Fibroblast of lung (primary cell): ENCODE measurements at regions not wholly inside any gene's neighbourhood (a gene's known extent, or its start where the extent isn't known, plus 50 kb on each side); places are given as distances from the start of the nearest gene placed in this dataset.
"Not testable (repeated sequence)": the region's sequence is repeated elsewhere in the genome, so short reads cannot be mapped to it uniquely, and the experiment has no call there.

Experiments
- DNase-seq, 2 donors: peaks; one replicate each; pipeline versions ENCODE4 v3.0.0 to v3.0.0-alpha.2; 2010; ENCODE audit warnings: low read depth in 2 of 2
- H2AFZ ChIP-seq: 2 replicates; pipeline ENCODE4 v1.5.1; 2012; ENCODE audit warnings: low read length, control low read depth, inconsistent platforms
- H3K27ac ChIP-seq: 2 replicates; pipeline ENCODE4 v1.5.1; 2011; ENCODE audit warnings: low read length, control low read depth; ENCODE audit not compliant: insufficient read depth
- H3K27me3 ChIP-seq: 2 replicates; pipeline ENCODE4 v1.5.1; 2011; ENCODE audit warnings: mild to moderate bottlenecking, low read length; ENCODE audit not compliant: control insufficient read depth, insufficient read depth
- H3K36me3 ChIP-seq: 2 replicates; pipeline ENCODE4 v1.5.1; 2011; ENCODE audit warnings: low read length; ENCODE audit not compliant: control insufficient read depth, insufficient read depth
- H3K4me1 ChIP-seq: 2 replicates; pipeline ENCODE4 v1.5.1; 2011; ENCODE audit warnings: low read length; ENCODE audit not compliant: control insufficient read depth, insufficient read depth; ENCODE audit errors: extremely low read depth
- H3K4me2 ChIP-seq: 2 replicates; pipeline ENCODE4 v1.5.1; 2011; ENCODE audit warnings: low read length, control low read depth; ENCODE audit not compliant: insufficient read depth; ENCODE audit errors: extremely low read depth
- H3K4me3 ChIP-seq, 4 experiments: fragments of 200-600 bp in 1 of 4; sonication (generic) in 1 of 4; replicated peaks in 1 of 4; 2 replicates each; pipeline ENCODE4 v1.5.1; 2011 to 2016; ENCODE audit warnings: low read length in 4 of 4, low read depth in 3 of 4, mild to moderate bottlenecking in 3 of 4, control low read depth in 2 of 4, inconsistent platforms in 1 of 4, mixed read lengths in 1 of 4; ENCODE audit not compliant: insufficient read depth in 1 of 4; ENCODE audit errors: control extremely low read depth in 1 of 4
- H3K79me2 ChIP-seq: 2 replicates; pipeline ENCODE4 v1.5.1; 2012; ENCODE audit warnings: mild to moderate bottlenecking, low read length, inconsistent platforms; ENCODE audit not compliant: control insufficient read depth, insufficient read depth
- H3K9ac ChIP-seq: 2 replicates; pipeline ENCODE4 v1.5.1; 2011; ENCODE audit warnings: mild to moderate bottlenecking, low read length, control low read depth; ENCODE audit not compliant: insufficient read depth
- H3K9me3 ChIP-seq: 2 replicates; pipeline ENCODE4 v1.5.1; 2012; ENCODE audit warnings: low read depth, low read length; ENCODE audit not compliant: control insufficient read depth, insufficient read depth
- H4K20me1 ChIP-seq: 2 replicates; pipeline ENCODE4 v1.5.1; 2011; ENCODE audit warnings: low read length; ENCODE audit not compliant: control insufficient read depth, insufficient read depth; ENCODE audit errors: extremely low read depth
- CTCF ChIP-seq, 2 donors: IDR thresholded peaks in 1 of 2; conservative IDR thresholded peaks in 1 of 2; 1 replicate in 1 of 2; 2 replicates in 1 of 2; pipeline ENCODE4 v1.5.1; 2011 to 2012; ENCODE audit warnings: low read length in 2 of 2, control low read depth in 1 of 2, inconsistent platforms in 1 of 2, low read depth in 1 of 2, mild to moderate bottlenecking in 1 of 2
- EZH2 ChIP-seq: IDR thresholded peaks from 2 replicates; pipeline ENCODE4 v1.5.1; 2012; ENCODE audit warnings: low read length, control low read depth, mild to moderate bottlenecking; ENCODE audit errors: missing control alignments

GRCh38 chr2:59233920-59234319 lies 992.8 kb upstream of the FANCL start:
- no peak for DNase-seq
- H4K20me1 ChIP-seq: no peaks in the 10 kb centered on the region
- no peak overlapping the region for H2AFZ ChIP-seq
- H3K4me2 ChIP-seq: no peak overlapping the region
- no peak for TF ChIP-seq EZH2
- TF ChIP-seq CTCF (conservative IDR thresholded peaks at IDR 0.05 in 1 of 2, IDR thresholded peaks at IDR 0.05 in 1 of 2; ENCODE audit: low read depth in 1 of 2, low read length in 2 of 2): no peak
- no peak overlapping the region for H3K27ac ChIP-seq
- H3K9ac ChIP-seq: no peak overlapping the region
- H3K36me3 ChIP-seq: no peaks in the 10 kb centered on the region
- no peak overlapping the region for H3K4me3 ChIP-seq
- H3K4me1 ChIP-seq: no peaks in the 10 kb centered on the region
- no peaks in the 10 kb centered on the region for H3K27me3 ChIP-seq
- H3K9me3 ChIP-seq: no peaks in the 10 kb centered on the region
- H3K79me2 ChIP-seq: no peaks in the 10 kb centered on the region

- H3K36me3 ChIP-seq: no peaks in the 10 kb centered on the region
These were observed 992.3 kb upstream of the FANCL start for GRCh38 chr2:59233448-59233847.

GRCh38 chr2:59232394-59233165 lies 991.5 kb upstream of the FANCL start:
- Histone ChIP-seq H3K79me2 (no peaks in the 10 kb centered on the region), H3K4me2 (no peak overlapping the region), H3K36me3 (no peaks in the 10 kb centered on the region), H3K27ac (no peak overlapping the region), H2AFZ (no peak overlapping the region), H3K9me3 (no peaks in the 10 kb centered on the region), H3K9ac (no peak overlapping the region), H3K4me3 (no peak overlapping the region), H3K4me1 (no peaks in the 10 kb centered on the region), H3K27me3 (no peaks in the 10 kb centered on the region), H4K20me1 (no peaks in the 10 kb centered on the region)
- TF ChIP-seq CTCF (conservative IDR thresholded peaks at IDR 0.05 in 1 of 2, IDR thresholded peaks at IDR 0.05 in 1 of 2; ENCODE audit: low read depth in 1 of 2, low read length in 2 of 2) (no peak), EZH2 (no peak)
- no peak for DNase-seq

More at GRCh38 chr2:59233448-59233847, 992.3 kb upstream of the FANCL start:
- Histone ChIP-seq H2AFZ (no peak overlapping the region), H3K4me2 (no peak overlapping the region), H4K20me1 (no peaks in the 10 kb centered on the region), H3K4me1 (no peaks in the 10 kb centered on the region), H3K79me2 (no peaks in the 10 kb centered on the region), H3K4me3 (no peak overlapping the region), H3K9me3 (no peaks in the 10 kb centered on the region), H3K27ac (no peak overlapping the region), H3K27me3 (no peaks in the 10 kb centered on the region), H3K9ac (no peak overlapping the region)
- DNase-seq: no peak
- TF ChIP-seq EZH2: no peak

GRCh38 chr2:59226362-59226761 lies 985.2 kb upstream of the FANCL start:
- not testable (repeated sequence) for H3K9ac ChIP-seq, H3K36me3 ChIP-seq, DNase-seq, H3K79me2 ChIP-seq, H3K27me3 ChIP-seq, H2AFZ ChIP-seq, H4K20me1 ChIP-seq, H3K9me3 ChIP-seq, H3K4me1 ChIP-seq, H3K27ac ChIP-seq, H3K4me3 ChIP-seq, H3K4me2 ChIP-seq
